GM18870 (cell line): ENCODE measurements at regions not wholly inside any gene's neighbourhood (a gene's known extent, or its start where the extent isn't known, plus 50 kb on each side); places are given as distances from the start of the nearest gene placed in this dataset.
A peak's percentile ranks its signal among the peaks of the same experiment; 100 is the strongest.
"Not testable (repeated sequence)": the region's sequence is repeated elsewhere in the genome, so short reads cannot be mapped to it uniquely, and the experiment has no call there.

ENCODE experiments used
- ATAC-seq: cut with Tn5 transposase; IDR thresholded peaks from one replicate; pipeline ENCODE4 v1.9.1; 2021; ENCODE audit warnings: moderate library complexity; ENCODE audit not compliant: unreplicated experiment

DNA sequence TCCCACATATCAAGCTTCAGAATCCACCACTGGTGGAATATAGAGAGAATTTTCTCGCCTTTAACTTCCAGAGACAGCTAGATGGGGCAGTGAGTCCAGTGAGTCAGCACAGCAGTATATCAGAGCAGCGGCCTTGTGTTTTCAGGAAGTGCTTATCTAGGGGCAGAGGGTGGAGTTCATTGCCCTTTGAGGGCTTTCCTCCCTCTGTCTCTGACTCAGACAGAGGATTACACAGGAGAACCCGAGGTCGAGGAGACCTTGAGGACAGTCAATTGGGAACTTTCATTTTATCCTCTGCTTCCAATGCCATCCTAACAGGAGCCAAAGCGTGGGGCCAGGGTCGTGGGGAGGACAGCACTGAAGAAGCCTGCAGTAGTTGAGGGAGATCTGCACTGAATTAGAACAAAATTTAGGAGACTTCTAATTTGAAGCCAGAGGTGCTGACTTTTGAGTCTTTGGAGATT lies 109.6 kb upstream of the UMPS start:
- no peak for ATAC-seq

DNA sequence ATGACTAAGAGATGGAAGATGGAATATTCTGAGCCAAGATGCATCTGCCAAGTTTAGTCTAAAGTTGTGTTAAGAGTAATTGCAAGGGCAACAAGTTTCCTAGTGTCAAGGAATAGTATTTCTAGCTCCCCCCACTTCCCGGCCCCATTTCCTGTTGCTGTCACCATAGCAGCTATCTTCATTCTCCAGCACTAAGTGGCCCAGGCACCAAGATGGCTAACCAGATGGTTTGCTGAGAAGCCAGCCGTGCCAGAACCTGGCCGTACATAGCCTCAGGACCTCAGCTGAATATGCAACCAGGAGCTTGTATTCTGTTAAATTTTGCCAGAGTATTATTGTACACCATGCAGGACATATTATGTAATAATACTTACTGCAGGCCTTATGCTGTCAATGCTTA lies 108.8 kb upstream of the UMPS start:
- no peak for ATAC-seq

- no peak for ATAC-seq
Measured at GRCh38 chr3:124625074-124625473, 105.2 kb upstream of the UMPS start.

GRCh38 chr3:124627501-124627908 lies 102.7 kb upstream of the UMPS start:
- no peak for ATAC-seq

DNA sequence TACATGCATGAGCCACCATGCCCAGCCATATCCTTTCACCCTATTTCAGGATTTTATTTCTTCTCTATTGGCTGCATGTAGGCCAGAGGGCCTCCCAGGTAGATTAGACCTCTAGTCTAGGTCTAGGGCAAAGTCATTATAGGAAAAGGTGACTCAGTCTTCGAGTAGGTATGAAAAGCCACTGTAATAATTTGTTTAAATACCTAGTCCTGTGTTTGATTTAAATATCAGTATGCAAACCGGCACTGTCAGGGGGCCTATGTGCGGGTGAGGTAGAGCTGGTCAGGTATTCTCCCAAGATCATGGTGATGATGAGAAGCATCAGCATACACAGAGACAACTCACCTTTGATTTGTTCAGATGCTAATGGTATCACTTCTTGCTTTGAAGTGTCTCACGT lies 101.4 kb upstream of the UMPS start:
- ATAC-seq = no peak

DNA sequence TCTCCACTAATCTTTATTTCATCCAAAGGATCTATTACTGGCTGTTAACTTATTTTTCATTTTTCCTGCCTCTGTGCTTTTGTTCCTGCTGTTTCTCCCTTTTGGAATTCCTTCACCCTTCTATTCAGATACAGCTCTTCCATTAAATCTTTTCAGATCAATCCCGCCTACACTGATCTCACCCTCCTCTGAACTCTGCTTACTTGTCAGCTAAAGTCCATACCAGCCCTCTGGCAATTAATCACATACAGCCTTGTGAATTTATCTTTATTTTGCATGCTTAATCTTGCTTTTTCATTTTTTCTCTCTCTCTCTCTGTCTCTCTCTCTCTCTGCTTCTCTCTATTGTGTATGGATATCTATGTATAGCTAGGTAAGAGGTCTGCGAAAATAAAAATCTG lies 100.8 kb upstream of the UMPS start:
- no peak for ATAC-seq

DNA sequence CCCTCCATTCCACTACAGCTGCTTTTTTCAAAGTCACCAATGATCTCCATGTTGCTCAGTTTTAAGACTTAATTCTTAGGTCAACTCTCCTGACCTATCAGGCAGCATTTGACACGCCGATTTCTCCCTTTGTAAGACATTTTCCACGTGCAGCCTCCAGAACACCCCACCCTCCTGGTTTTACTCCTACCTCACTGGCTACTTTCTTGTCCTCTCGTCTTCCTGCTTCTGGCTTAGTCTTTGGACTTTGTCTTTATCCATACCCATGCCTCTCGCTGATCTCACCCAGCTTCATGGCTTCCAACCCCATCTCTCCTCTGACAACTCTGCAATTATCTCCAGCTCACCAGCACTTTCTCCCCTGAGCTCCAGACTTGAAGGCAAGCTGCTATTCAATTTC lies 99.3 kb upstream of the UMPS start:
- no peak for ATAC-seq

- no peak for ATAC-seq
Measured at GRCh38 chr3:124631727-124632126, 98.5 kb upstream of the UMPS start.

GRCh38 chr3:124632566-124633140 lies 97.6 kb upstream of the UMPS start:
- no peak for ATAC-seq

DNA sequence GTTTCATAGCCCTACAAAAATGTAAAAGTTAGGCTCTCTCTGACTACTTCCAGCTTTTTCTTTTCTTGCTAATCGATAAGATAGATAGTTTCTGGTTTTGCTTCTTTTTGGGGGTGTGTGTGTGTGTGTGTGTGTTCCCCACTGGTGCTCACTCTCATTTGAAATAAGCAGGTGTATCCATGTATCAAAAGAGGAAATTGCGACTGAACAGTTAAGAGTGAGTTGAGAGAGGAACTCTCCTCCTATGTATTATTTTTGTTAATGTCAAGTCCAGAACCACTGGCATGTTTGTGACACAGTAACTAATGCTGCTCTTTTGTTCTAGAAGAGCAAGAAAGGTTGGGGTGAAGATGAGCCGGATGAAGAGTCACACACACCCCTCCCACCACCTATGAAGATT lies 96.7 kb upstream of the UMPS start:
- ATAC-seq = no peak

DNA sequence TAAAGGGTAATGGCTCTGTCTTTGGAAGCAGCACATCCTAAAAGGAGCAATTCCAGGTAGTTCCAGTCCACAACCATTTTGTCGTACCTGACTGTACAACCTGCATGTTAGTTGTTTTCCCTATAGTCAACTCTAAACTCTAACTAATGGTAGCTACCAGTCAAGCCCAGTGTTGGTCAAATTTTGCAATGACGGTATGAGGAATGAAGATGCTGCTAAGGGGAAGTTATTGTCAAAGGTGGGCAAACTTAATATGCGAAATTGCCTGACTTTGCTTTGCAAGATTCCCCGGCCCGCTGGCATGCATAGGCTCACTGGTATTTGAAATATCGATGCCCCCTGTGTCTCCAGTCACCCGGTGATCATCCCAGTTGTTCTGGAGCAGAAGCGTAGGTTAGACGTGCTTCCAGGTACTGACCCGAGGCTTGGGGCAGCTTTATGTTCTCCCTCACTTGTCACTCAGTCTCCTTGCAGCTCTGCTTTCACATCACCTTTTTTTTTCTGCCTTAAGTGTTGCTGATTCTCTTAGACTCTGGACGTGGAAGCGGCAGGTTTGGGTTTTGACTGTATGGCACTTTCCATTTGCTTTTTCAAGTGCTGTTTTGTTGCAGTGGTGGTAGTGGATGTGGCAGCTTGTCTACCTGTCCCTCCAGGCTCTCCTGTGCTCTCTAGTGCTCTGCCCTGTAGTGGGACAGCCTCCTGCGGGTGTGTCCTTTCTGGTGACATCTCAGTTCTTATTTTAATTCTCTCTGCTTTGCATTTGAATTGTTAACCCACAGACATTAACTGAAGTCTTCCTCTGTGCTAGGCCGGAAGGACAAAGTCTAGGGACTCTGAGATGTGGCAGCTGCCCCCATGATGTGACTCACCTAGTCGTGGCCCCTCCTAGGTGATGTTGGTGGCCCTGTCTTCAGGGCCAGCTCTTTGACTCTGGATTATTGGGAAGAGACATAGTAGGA lies 95.8 kb upstream of the UMPS start:
- ATAC-seq = no peak

GRCh38 chr3:124635169-124635539 lies 95.1 kb upstream of the UMPS start:
- no peak for ATAC-seq

- no peak for ATAC-seq
Measured at GRCh38 chr3:124636101-124636862, 94.0 kb upstream of the UMPS start.

DNA sequence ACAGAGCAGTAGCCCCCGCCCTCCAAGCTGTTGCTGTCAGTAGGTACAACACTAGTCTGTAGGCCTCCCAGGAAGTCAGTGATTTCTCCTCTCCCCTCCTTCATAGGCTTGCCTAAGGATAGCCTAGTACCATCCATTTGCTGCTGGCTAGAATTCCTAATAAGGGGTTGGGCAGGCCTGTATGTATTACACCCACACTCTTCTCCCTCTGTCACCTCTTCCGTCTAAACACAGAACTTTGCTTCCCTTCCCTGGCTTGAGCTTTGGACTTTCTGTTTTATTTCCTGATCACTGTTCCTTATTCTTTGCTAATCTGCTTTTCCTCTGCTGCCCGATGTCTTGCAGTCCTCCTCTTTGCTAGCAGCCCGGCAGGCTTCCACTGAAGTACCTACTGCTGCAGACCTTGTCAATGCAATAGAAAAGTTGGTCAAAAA lies 93.4 kb upstream of the UMPS start:
- ATAC-seq = no peak

DNA sequence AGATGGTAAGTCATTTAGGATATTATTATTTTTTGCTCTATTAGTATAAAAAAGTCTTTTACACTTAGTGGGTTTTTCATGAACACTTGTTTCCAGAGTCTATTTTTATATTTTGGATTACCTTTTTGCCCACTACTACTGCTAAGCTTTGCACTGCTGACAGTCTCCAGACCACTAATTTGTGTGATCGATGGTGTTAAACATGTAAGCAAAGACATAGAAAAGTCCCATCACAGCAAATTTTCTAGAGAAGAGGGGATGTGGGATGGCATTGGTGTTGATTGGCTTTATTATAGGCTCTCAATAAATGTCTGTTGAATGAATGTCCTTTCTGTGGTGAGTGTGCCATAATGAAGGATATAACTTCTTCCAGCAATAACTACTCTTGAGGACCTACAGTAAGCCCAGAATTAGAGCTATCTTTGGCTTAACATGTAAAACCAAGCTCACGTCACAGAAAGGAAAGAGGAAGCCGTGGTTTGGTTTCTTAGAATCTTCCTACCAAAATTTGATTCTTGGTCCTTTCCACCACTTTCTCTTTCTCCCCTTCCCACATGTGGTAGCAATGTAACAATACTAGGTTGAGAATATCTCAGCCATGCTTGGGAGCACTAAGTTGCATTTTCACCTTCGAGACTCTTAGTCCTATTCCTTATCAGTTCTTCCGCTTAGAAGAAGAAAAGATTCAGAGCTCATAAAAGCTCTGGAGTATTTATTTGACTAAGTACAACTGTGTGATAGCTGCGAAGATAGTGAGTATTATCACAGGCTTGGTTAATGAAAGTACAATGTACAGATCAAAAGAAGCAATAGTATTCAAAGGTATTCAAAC lies 90.6 kb upstream of the UMPS start:
- ATAC-seq = peak; percentile 49

DNA sequence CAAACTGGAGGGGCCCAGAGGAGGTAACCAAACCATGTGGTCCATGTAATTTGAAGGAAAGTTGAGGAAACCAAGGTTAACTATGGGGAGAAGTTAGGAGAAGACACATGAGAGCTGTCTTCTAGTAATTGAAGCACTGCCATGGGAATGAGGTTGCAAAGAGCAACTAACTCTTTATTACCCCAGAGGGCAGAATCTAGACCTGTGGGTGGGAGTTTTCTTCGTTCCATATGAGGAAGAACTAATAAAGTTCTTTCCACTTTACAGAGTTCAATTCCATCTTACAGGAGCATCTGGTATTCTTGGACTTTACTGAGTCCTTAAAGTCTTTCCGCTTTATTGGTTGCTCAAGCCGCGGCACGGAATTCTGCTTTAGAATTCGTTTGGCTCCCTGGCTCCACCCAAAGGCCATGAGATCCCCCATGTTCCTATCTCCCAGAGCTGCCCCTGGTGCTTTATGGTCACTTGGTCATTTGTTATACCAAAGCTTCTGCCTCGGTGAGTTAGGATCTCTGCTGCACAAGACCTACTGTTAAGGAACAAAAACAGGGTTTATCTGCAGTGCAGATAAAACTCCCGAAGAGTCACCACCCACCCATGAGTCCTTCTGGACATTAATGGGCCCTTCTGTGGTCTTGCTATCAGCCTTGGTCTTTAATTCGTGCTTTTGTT lies 89.5 kb upstream of the UMPS start:
- ATAC-seq = no peak

DNA sequence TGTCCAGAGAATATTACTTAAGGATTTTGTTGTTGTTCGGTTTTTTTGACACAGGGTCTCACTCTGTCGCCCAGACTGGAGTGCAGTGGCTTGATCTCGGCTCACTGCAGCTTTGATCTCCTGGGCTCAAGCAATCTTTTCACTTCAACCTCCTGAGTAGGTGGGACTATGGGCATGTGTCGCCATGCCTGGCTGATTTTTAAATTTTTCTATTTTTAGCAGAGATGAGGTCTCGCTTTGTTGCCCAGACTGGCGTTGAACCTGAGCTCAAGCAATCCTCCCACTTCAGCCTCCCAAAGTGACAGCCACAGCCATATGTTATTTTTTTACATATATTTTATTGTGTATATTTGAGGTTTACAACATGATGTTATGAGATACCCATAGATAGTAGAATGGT lies 86.8 kb upstream of the UMPS start:
- no peak for ATAC-seq

GRCh38 chr3:124646186-124646585 lies 84.1 kb upstream of the UMPS start:
- ATAC-seq = not testable (repeated sequence)

DNA sequence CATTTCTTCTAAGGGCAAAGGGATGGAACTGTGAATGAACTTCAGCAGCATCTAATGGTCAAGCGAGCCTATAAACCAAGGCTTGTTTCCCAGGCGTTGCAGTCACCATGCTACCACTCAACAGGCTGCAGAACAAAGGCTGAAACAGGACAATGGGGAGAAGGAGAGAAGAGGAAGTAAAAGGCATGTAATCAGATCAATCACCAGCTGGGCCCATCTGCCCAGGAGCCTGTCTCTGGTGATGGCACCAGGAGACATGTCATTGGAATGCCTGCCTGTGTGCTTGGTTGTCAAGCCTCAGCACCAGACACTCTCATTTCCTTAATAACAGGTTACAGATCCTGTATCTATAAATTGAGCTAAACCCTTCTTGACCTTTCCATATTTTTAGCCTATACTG lies 81.7 kb upstream of the UMPS start:
- ATAC-seq = no peak

GRCh38 chr3:124650798-124651197 lies 79.5 kb upstream of the UMPS start:
- peak; percentile 45 for ATAC-seq
